VCaP (cell line): ENCODE measurements at regions not wholly inside any gene's neighbourhood (a gene's known extent, or its start where the extent isn't known, plus 50 kb on each side); places are given as distances from the start of the nearest gene placed in this dataset.

Experiments used
- H3K27ac ChIP-seq: fragments of 450-650 bp; 2 replicates; pipeline ENCODE4 v1.5.1; 2017
- TF ChIP-seq, protein P1 (sequence below): fragments of 450-650 bp; conservative IDR thresholded peaks from 2 replicates; pipeline ENCODE4 v1.5.1; 2017; ENCODE audit warnings: mild to moderate bottlenecking, moderate library complexity

GRCh38 chr17:79517827-79518584 lies 92.8 kb downstream of the RBFOX3 start:
- no peak overlapping the region for H3K27ac ChIP-seq
- TF ChIP-seq, protein P1, sequence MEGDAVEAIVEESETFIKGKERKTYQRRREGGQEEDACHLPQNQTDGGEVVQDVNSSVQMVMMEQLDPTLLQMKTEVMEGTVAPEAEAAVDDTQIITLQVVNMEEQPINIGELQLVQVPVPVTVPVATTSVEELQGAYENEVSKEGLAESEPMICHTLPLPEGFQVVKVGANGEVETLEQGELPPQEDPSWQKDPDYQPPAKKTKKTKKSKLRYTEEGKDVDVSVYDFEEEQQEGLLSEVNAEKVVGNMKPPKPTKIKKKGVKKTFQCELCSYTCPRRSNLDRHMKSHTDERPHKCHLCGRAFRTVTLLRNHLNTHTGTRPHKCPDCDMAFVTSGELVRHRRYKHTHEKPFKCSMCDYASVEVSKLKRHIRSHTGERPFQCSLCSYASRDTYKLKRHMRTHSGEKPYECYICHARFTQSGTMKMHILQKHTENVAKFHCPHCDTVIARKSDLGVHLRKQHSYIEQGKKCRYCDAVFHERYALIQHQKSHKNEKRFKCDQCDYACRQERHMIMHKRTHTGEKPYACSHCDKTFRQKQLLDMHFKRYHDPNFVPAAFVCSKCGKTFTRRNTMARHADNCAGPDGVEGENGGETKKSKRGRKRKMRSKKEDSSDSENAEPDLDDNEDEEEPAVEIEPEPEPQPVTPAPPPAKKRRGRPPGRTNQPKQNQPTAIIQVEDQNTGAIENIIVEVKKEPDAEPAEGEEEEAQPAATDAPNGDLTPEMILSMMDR: no peak

GRCh38 chr17:79515646-79516571 lies 94.9 kb downstream of the RBFOX3 start:
- TF ChIP-seq, protein P1: no peak

GRCh38 chr17:79515110-79515509 lies 95.7 kb downstream of the RBFOX3 start:
- TF ChIP-seq, protein P1: no peak
- H3K27ac ChIP-seq: no peak overlapping the region

More at GRCh38 chr17:79515646-79516571, 94.9 kb downstream of the RBFOX3 start:
- no peak overlapping the region for H3K27ac ChIP-seq

DNA sequence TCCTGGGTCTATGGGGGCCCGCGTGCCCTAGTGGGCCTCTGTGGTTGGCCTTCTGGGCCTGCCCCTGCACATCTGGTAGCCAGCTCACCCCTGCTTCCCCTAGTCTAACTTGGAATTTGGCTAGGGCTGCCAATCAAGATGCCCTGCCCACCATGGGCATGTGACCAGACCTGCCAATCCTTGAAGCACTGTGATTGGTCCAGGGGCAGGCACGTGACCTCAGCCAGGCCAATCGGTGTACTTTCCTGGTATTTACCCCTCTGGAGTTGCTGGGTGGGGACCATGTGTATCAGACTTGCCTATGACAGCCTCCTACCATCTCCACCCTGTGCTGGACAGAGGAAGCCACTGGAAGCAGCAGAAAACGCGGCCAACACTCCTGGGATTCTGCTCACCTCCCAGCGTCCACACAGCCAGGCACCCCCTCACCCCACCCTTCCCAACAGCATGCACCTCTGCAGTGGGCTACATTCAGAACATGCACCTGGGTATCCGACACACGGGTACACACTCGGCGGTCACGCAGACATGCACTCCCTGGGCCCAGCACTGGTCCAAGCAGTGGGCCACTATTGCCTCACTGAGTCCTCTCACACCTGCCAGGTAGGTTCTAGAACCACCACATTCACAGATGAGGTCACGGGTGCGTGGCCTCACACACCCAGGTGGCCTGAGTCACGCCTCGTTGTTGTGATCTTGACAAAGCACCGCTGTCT lies 96.9 kb downstream of the RBFOX3 start:
- H3K27ac ChIP-seq: no peak overlapping the region
- TF ChIP-seq, protein P1: no peak

GRCh38 chr17:79513206-79513605 lies 97.6 kb downstream of the RBFOX3 start:
- TF ChIP-seq, protein P1: no peak
- H3K27ac ChIP-seq: no peak overlapping the region

DNA sequence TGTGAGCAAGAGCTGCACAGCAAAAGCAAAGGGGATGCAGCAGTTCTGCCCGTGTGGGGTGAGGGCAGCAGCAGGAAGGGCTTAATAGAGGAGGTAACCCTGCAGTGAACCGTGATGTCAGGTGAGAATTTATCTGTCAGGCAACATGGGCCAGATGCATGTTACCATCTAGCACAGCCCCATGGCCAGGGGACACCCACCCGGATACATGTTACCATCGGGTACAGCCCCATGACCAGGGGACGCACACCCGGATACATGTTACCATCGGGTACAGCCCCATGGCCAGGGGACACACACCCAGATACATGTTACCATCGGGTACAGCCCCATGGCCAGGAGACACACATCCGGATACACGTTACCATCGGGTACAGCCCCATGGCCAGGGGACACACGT lies 99.4 kb downstream of the RBFOX3 start:
- H3K27ac ChIP-seq: no peak overlapping the region
- TF ChIP-seq, protein P1: no peak

DNA sequence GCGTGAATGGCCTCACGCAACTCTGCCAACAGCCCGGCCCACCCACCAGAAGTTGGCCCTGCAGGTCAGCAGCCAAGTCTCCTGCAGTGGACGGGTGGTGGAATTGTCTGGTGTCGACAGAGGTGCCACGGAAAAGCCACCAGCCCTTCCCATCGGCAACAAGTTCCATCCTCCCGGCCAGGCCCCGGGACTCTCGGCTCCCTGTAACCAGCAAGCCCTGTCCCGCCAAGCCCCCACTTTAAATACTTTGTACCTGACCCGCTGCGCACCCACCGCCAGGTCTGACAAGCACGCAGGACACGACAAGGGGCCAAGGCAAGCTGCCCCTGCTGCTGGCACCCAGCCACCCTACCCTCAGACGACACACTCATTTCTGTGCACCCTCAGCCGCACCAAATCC lies 100.8 kb downstream of the RBFOX3 start:
- TF ChIP-seq, protein P1: no peak
- no peak overlapping the region for H3K27ac ChIP-seq
